ENCODE measurements at regions not wholly inside any gene's neighbourhood (a gene's known extent, or its start where the extent isn't known, plus 50 kb on each side); places are given as distances from the start of the nearest gene placed in this dataset.

DNA sequence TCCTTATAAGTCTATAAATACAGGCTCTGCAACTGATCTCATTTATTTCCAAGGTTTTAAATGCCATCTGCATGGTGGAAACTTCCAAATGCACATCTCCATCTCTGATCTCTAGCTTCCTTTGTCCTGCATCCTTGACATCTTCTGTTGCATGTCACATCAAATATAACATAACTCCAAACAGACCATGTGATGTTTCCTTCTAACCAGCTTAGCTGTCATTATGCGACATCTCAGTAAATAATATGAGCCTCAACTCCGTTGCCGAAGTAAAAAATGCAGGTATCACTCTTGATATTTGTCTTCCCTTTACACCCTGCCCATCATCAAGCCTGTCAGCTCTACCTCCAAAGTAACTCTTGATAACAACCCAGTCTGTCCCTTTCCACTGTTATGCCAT lies 506.4 kb upstream of the C9orf72 start:
- TF ChIP-seq, protein P1, sequence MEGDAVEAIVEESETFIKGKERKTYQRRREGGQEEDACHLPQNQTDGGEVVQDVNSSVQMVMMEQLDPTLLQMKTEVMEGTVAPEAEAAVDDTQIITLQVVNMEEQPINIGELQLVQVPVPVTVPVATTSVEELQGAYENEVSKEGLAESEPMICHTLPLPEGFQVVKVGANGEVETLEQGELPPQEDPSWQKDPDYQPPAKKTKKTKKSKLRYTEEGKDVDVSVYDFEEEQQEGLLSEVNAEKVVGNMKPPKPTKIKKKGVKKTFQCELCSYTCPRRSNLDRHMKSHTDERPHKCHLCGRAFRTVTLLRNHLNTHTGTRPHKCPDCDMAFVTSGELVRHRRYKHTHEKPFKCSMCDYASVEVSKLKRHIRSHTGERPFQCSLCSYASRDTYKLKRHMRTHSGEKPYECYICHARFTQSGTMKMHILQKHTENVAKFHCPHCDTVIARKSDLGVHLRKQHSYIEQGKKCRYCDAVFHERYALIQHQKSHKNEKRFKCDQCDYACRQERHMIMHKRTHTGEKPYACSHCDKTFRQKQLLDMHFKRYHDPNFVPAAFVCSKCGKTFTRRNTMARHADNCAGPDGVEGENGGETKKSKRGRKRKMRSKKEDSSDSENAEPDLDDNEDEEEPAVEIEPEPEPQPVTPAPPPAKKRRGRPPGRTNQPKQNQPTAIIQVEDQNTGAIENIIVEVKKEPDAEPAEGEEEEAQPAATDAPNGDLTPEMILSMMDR (IDR thresholded peaks at IDR 0.05 in 2 of 3, conservative IDR thresholded peaks at IDR 0.05 in 1 of 3; ENCODE audit: borderline replicate concordance in 1 of 3, insufficient read depth in 1 of 3, low read depth in 2 of 3, low read length in 2 of 3): no peak
- no peak for TF ChIP-seq YY1 (IDR thresholded peaks at IDR 0.05; ENCODE audit: extremely low read depth, insufficient replicate concordance, low read depth, low read length)
- TF ChIP-seq EZH2 (IDR thresholded peaks at IDR 0.05): no peak
- no peak for TF ChIP-seq POLR2A (IDR thresholded peaks at IDR 0.05; ENCODE audit: borderline replicate concordance, extremely low read depth, insufficient read depth, insufficient read length)
- TF ChIP-seq MAX (IDR thresholded peaks at IDR 0.05): no peak
- no peak for TF ChIP-seq POLR2AphosphoS5 (IDR thresholded peaks at IDR 0.05; ENCODE audit: low read depth, low read length)
